ENCODE measurements at regions not wholly inside any gene's neighbourhood (a gene's known extent, or its start where the extent isn't known, plus 50 kb on each side); places are given as distances from the start of the nearest gene placed in this dataset.
"Not testable (repeated sequence)": the region's sequence is repeated elsewhere in the genome, so short reads cannot be mapped to it uniquely, and the experiment has no call there.

DNA sequence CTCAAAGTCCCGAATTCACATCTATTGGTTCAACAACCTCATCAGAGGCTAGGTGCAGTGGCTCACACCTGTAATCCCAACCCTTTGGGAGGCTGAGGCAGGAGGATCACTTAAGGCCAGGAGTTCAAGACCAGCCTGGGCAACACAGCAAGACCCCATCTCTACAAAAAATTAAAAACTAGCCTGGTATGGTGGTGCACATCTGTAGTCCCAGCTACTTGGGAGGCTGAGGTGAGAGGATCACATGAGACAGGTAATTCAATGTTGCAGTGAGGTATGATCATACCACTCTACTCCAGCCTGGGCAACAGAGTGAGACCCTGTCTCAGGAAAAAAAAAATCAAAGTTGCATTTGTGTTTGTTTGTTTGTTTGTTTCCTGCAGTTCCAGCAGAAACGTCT is 80.1 kb upstream of the RAI2 start:
- TF ChIP-seq POLR2A (IDR thresholded peaks at IDR 0.05; ENCODE audit: low read depth, low read length); SMC3 (IDR thresholded peaks at IDR 0.05; ENCODE audit: low read depth, low read length); CHD1 (IDR thresholded peaks at IDR 0.05; ENCODE audit: low read depth, low read length); RAD21 (IDR thresholded peaks at IDR 0.05; ENCODE audit: low read length); FOS (IDR thresholded peaks at IDR 0.05; ENCODE audit: low read depth, low read length); NFE2L2 (IDR thresholded peaks at IDR 0.05; ENCODE audit: low read depth, low read length); MXI1 (IDR thresholded peaks at IDR 0.05; ENCODE audit: borderline replicate concordance, low read depth, low read length); MAZ (IDR thresholded peaks at IDR 0.05; ENCODE audit: borderline replicate concordance, low read depth, low read length): not testable (repeated sequence)
- TF ChIP-seq, protein P1, sequence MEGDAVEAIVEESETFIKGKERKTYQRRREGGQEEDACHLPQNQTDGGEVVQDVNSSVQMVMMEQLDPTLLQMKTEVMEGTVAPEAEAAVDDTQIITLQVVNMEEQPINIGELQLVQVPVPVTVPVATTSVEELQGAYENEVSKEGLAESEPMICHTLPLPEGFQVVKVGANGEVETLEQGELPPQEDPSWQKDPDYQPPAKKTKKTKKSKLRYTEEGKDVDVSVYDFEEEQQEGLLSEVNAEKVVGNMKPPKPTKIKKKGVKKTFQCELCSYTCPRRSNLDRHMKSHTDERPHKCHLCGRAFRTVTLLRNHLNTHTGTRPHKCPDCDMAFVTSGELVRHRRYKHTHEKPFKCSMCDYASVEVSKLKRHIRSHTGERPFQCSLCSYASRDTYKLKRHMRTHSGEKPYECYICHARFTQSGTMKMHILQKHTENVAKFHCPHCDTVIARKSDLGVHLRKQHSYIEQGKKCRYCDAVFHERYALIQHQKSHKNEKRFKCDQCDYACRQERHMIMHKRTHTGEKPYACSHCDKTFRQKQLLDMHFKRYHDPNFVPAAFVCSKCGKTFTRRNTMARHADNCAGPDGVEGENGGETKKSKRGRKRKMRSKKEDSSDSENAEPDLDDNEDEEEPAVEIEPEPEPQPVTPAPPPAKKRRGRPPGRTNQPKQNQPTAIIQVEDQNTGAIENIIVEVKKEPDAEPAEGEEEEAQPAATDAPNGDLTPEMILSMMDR (conservative IDR thresholded peaks at IDR 0.05; ENCODE audit: low read depth, low read length) = not testable (repeated sequence)

Data from IMR-90 (cell line).